ENCODE measurements at regions not wholly inside any gene's neighbourhood (a gene's known extent, or its start where the extent isn't known, plus 50 kb on each side); places are given as distances from the start of the nearest gene placed in this dataset.

DNA sequence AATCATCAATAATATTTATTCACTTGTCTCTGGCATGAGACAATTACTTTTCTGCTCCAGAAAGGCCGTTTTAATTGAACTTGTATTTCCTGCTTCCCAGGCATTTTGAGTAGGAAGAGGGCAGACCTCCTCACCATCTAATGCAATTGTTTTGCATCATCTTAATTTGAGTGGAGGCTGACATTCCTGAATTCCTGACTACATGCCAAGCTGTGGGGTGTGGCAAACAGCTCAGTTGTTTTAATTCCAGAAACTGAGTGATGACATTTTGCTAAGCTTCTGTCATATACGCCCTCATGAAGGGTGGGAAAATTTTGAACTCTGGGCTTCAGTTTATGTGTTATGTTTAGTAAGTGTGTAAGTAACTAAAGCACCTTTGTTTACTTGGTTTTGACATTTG lies 125.4 kb upstream of the USP25 start:
- TF ChIP-seq GABPA (IDR thresholded peaks at IDR 0.05; ENCODE audit: low read depth) (no peak), SPI1 (IDR thresholded peaks at IDR 0.05; ENCODE audit: borderline replicate concordance, low read depth) (no peak), POLR2AphosphoS5 (IDR thresholded peaks at IDR 0.05; ENCODE audit: low read depth) (no peak)
- TF ChIP-seq, protein P1, sequence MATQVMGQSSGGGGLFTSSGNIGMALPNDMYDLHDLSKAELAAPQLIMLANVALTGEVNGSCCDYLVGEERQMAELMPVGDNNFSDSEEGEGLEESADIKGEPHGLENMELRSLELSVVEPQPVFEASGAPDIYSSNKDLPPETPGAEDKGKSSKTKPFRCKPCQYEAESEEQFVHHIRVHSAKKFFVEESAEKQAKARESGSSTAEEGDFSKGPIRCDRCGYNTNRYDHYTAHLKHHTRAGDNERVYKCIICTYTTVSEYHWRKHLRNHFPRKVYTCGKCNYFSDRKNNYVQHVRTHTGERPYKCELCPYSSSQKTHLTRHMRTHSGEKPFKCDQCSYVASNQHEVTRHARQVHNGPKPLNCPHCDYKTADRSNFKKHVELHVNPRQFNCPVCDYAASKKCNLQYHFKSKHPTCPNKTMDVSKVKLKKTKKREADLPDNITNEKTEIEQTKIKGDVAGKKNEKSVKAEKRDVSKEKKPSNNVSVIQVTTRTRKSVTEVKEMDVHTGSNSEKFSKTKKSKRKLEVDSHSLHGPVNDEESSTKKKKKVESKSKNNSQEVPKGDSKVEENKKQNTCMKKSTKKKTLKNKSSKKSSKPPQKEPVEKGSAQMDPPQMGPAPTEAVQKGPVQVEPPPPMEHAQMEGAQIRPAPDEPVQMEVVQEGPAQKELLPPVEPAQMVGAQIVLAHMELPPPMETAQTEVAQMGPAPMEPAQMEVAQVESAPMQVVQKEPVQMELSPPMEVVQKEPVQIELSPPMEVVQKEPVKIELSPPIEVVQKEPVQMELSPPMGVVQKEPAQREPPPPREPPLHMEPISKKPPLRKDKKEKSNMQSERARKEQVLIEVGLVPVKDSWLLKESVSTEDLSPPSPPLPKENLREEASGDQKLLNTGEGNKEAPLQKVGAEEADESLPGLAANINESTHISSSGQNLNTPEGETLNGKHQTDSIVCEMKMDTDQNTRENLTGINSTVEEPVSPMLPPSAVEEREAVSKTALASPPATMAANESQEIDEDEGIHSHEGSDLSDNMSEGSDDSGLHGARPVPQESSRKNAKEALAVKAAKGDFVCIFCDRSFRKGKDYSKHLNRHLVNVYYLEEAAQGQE (IDR thresholded peaks at IDR 0.05; ENCODE audit: insufficient replicate concordance, low read depth): no peak
- TF ChIP-seq, protein P2, sequence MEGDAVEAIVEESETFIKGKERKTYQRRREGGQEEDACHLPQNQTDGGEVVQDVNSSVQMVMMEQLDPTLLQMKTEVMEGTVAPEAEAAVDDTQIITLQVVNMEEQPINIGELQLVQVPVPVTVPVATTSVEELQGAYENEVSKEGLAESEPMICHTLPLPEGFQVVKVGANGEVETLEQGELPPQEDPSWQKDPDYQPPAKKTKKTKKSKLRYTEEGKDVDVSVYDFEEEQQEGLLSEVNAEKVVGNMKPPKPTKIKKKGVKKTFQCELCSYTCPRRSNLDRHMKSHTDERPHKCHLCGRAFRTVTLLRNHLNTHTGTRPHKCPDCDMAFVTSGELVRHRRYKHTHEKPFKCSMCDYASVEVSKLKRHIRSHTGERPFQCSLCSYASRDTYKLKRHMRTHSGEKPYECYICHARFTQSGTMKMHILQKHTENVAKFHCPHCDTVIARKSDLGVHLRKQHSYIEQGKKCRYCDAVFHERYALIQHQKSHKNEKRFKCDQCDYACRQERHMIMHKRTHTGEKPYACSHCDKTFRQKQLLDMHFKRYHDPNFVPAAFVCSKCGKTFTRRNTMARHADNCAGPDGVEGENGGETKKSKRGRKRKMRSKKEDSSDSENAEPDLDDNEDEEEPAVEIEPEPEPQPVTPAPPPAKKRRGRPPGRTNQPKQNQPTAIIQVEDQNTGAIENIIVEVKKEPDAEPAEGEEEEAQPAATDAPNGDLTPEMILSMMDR (IDR thresholded peaks at IDR 0.05; ENCODE audit: insufficient read depth, low read length): no peak
- no peak for DNase-seq (ENCODE audit: low read depth in 1 of 2, low spot score in 1 of 2)
- Histone ChIP-seq H3K27ac (replicated peaks) (no peak overlapping the region), H3K4me3 (replicated peaks; ENCODE audit: insufficient read depth, low read length) (no peak overlapping the region), H3K27me3 (ENCODE audit: insufficient read depth, poor library complexity, severe bottlenecking) (no peaks in the 10 kb centered on the region)

DNA sequence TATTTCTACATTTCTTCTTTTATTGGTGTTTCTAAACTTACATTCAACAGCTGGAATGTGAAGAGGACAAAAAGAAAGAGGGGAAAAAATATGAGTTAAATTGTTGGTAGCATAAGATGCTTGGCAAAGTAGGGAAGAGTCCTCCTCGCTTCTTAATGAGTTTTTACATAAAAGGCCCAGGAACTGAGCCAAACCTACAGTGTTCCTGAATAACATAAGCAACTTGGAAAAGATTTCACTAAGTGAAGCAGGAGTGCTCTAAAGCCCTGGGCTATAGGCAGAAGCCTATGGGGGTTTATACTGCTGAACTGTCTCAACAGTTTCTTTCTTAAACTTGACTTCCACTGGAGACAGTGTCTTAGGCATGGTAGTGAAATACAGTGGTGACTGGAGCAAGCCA lies 115.0 kb upstream of the USP25 start:
- DNase-seq (ENCODE audit: low read depth in 1 of 2, low spot score in 1 of 2): no peak

DNA sequence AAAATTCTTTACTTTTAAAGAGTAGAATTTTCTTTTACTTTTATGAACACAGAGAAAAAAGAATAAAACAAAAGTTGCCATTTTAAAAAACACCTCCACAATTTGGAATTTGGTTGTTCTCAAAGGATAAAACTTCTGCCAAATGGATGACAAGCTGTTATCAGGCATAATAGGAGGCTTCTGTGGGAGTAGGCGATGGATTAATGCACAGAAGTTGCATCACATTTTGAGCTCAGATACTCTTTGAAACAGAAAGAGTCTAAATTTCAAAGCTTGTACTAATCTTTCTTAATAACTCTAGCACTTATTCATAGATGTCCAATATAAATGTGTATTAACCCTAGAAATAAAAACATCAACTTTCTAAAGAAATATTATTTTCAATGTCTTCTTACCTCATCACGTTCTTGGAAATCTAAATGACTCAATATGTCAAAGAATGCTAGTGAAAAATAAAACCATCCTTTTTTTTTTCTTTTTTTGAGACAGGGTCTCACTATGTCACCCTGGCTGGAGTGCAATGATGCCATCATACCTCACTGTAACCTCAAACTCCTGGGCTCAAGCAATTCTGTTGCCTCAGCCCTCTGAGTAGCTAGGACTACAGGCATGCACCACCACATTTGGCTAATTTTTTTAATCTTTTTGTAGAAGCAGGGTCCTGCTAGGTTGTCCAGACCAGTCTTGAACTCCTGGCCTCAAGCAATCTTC lies 112.8 kb upstream of the USP25 start:
- Histone ChIP-seq H3K4me3 (replicated peaks; ENCODE audit: insufficient read depth, low read length) (no peak overlapping the region), H3K27ac (replicated peaks) (no peak overlapping the region), H3K27me3 (ENCODE audit: insufficient read depth, poor library complexity, severe bottlenecking) (no peaks in the 10 kb centered on the region)
- DNase-seq (ENCODE audit: low read depth in 1 of 2, low spot score in 1 of 2): no peak
- TF ChIP-seq GABPA (IDR thresholded peaks at IDR 0.05; ENCODE audit: low read depth): no peak
- no peak for TF ChIP-seq POLR2AphosphoS5 (IDR thresholded peaks at IDR 0.05; ENCODE audit: low read depth)
- TF ChIP-seq, protein P2 (IDR thresholded peaks at IDR 0.05; ENCODE audit: insufficient read depth, low read length): no peak
- no peak for TF ChIP-seq SPI1 (IDR thresholded peaks at IDR 0.05; ENCODE audit: borderline replicate concordance, low read depth)

More for the DNA sequence above, 115.0 kb upstream of the USP25 start:
- H3K27ac ChIP-seq (replicated peaks): no peak overlapping the region
- H3K27me3 ChIP-seq (ENCODE audit: insufficient read depth, poor library complexity, severe bottlenecking): no peaks in the 10 kb centered on the region
- H3K4me3 ChIP-seq (replicated peaks; ENCODE audit: insufficient read depth, low read length): no peak overlapping the region
- TF ChIP-seq, protein P1 (IDR thresholded peaks at IDR 0.05; ENCODE audit: insufficient replicate concordance, low read depth): no peak
- TF ChIP-seq GABPA (IDR thresholded peaks at IDR 0.05; ENCODE audit: low read depth): no peak
- no peak for TF ChIP-seq POLR2AphosphoS5 (IDR thresholded peaks at IDR 0.05; ENCODE audit: low read depth)
- TF ChIP-seq, protein P2 (IDR thresholded peaks at IDR 0.05; ENCODE audit: insufficient read depth, low read length): no peak

DNA sequence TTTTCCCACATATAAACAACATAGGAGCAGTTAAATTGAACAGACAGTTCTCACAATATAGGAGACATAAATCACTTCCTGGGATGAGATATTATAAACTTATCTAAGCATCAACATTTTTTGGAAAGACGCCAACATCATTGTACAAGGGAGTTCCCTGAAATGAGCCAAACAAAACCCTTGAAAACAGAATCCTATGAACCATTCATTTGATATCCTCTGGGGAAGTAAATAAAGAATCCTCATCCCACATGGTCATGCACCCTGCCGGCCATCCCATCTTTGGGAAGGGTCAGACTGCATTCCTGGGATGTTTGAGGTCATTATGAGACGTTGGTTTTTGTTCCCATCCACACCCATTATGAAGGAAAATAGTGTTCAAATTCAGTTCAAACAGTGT lies 111.8 kb upstream of the USP25 start:
- H3K27ac ChIP-seq (replicated peaks): no peak overlapping the region

More for the DNA sequence above, 111.8 kb upstream of the USP25 start:
- Histone ChIP-seq H3K4me3 (replicated peaks; ENCODE audit: insufficient read depth, low read length) (no peak overlapping the region), H3K27me3 (ENCODE audit: insufficient read depth, poor library complexity, severe bottlenecking) (no peaks in the 10 kb centered on the region)
- TF ChIP-seq, protein P2 (IDR thresholded peaks at IDR 0.05; ENCODE audit: insufficient read depth, low read length): no peak
- TF ChIP-seq SPI1 (IDR thresholded peaks at IDR 0.05; ENCODE audit: borderline replicate concordance, low read depth) (no peak), POLR2AphosphoS5 (IDR thresholded peaks at IDR 0.05; ENCODE audit: low read depth) (no peak), GABPA (IDR thresholded peaks at IDR 0.05; ENCODE audit: low read depth) (no peak)
- TF ChIP-seq, protein P1 (IDR thresholded peaks at IDR 0.05; ENCODE audit: insufficient replicate concordance, low read depth): no peak
- DNase-seq (ENCODE audit: low read depth in 1 of 2, low spot score in 1 of 2): no peak
